GM12878 (cell line): ENCODE measurements at regions not wholly inside any gene's neighbourhood (a gene's known extent, or its start where the extent isn't known, plus 50 kb on each side); places are given as distances from the start of the nearest gene placed in this dataset.

Source experiments
- CHD1 ChIP-seq: IDR thresholded peaks from 2 replicates; pipeline ENCODE4 v1.6.1; 2012; ENCODE audit warnings: low read depth, low read length, improper control_type of control experiment
- EGR1 ChIP-seq, 2 experiments: IDR thresholded peaks; 1 replicate in 1 of 2; 2 replicates in 1 of 2; pipeline ENCODE4 v1.6.1; 2011 to 2012; ENCODE audit warnings: low read depth in 2 of 2, low read length in 2 of 2, borderline replicate concordance in 1 of 2, mild to moderate bottlenecking in 1 of 2, moderate library complexity in 1 of 2
- EZH2 ChIP-seq: IDR thresholded peaks from 2 replicates; pipeline ENCODE4 v1.6.1; 2012; ENCODE audit warnings: low read depth, mild to moderate bottlenecking, control low read depth, inconsistent platforms, low read length, borderline replicate concordance; ENCODE audit not compliant: control insufficient read depth
- NFIC ChIP-seq: IDR thresholded peaks from 2 replicates; pipeline ENCODE4 v1.6.1; 2012; ENCODE audit warnings: low read depth, mild to moderate bottlenecking, inconsistent platforms, low read length, moderate library complexity
- NRF1 ChIP-seq: conservative IDR thresholded peaks from 2 replicates; pipeline ENCODE4 v1.6.1; 2011; ENCODE audit warnings: mild to moderate bottlenecking, low read depth, low read length, improper control_type of control experiment
- POLR2AphosphoS5 ChIP-seq: IDR thresholded peaks from 2 replicates; pipeline ENCODE4 v1.6.1; 2011; ENCODE audit warnings: mild to moderate bottlenecking, low read length, inconsistent platforms
- RAD21 ChIP-seq: IDR thresholded peaks from 2 replicates; pipeline ENCODE4 v1.6.1; 2011; ENCODE audit warnings: mild to moderate bottlenecking, low read depth, low read length, moderate library complexity; ENCODE audit not compliant: insufficient read depth
- TAF1 ChIP-seq: IDR thresholded peaks from 2 replicates; pipeline ENCODE4 v1.6.1; 2011; ENCODE audit warnings: mild to moderate bottlenecking, low read depth, low read length, borderline replicate concordance
- USF2 ChIP-seq: IDR thresholded peaks from 2 replicates; pipeline ENCODE4 v1.6.1; 2011; ENCODE audit warnings: low read depth, low read length, improper control_type of control experiment, borderline replicate concordance
- TF ChIP-seq, protein P1 (sequence below): IDR thresholded peaks from 2 replicates; pipeline ENCODE4 v1.6.1; 2012; ENCODE audit warnings: low read length, inconsistent platforms
- TF ChIP-seq, protein P2 (sequence below), 3 experiments: IDR thresholded peaks in 2 of 3; conservative IDR thresholded peaks in 1 of 3; 2 replicates each; pipeline ENCODE4 v1.5.1; 2011; ENCODE audit warnings: low read depth in 3 of 3, low read length in 3 of 3, mild to moderate bottlenecking in 3 of 3, control low read depth in 2 of 3, moderate library complexity in 2 of 3, inconsistent platforms in 1 of 3, mixed read lengths in 1 of 3; ENCODE audit not compliant: control insufficient read depth in 2 of 3, insufficient read depth in 1 of 3; ENCODE audit errors: extremely low read depth in 1 of 3

DNA sequence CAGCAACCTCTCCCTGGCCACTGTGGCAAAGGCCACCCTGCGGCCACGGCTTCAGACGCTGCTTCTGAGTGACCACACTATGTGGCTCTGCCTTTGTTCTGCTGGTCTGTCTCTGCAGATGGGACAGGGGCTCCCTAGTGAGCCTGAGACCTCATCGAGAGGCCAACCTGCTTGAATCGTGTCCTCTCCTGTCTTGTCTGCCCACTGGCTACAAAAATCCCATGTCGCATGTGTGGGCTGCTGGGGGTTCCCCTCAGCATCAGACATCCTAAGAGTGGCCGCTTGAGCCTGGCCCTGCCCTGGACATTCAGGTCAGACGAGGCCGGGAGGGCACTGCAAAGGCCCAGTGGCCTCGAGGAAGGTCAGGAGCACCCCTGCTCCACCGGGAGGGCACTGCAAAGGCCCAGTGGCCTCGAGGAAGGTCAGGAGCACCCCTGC is 222.9 kb downstream of the DLL1 start:
- no peak for TF ChIP-seq POLR2AphosphoS5
- TF ChIP-seq, protein P1, sequence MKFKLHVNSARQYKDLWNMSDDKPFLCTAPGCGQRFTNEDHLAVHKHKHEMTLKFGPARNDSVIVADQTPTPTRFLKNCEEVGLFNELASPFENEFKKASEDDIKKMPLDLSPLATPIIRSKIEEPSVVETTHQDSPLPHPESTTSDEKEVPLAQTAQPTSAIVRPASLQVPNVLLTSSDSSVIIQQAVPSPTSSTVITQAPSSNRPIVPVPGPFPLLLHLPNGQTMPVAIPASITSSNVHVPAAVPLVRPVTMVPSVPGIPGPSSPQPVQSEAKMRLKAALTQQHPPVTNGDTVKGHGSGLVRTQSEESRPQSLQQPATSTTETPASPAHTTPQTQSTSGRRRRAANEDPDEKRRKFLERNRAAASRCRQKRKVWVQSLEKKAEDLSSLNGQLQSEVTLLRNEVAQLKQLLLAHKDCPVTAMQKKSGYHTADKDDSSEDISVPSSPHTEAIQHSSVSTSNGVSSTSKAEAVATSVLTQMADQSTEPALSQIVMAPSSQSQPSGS = no peak
- no peak for TF ChIP-seq TAF1
- TF ChIP-seq, protein P2, sequence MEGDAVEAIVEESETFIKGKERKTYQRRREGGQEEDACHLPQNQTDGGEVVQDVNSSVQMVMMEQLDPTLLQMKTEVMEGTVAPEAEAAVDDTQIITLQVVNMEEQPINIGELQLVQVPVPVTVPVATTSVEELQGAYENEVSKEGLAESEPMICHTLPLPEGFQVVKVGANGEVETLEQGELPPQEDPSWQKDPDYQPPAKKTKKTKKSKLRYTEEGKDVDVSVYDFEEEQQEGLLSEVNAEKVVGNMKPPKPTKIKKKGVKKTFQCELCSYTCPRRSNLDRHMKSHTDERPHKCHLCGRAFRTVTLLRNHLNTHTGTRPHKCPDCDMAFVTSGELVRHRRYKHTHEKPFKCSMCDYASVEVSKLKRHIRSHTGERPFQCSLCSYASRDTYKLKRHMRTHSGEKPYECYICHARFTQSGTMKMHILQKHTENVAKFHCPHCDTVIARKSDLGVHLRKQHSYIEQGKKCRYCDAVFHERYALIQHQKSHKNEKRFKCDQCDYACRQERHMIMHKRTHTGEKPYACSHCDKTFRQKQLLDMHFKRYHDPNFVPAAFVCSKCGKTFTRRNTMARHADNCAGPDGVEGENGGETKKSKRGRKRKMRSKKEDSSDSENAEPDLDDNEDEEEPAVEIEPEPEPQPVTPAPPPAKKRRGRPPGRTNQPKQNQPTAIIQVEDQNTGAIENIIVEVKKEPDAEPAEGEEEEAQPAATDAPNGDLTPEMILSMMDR (IDR thresholded peaks at IDR 0.05 in 2 of 3, conservative IDR thresholded peaks at IDR 0.05 in 1 of 3; ENCODE audit: control insufficient read depth in 2 of 3, extremely low read depth in 1 of 3, insufficient read depth in 1 of 3, low read depth in 3 of 3, low read length in 3 of 3) = no peak
- no peak for TF ChIP-seq NFIC
- TF ChIP-seq EGR1 (IDR thresholded peaks at IDR 0.05; ENCODE audit: borderline replicate concordance in 1 of 2, low read depth in 2 of 2, low read length in 2 of 2) = no peak
- no peak for TF ChIP-seq RAD21
- no peak for TF ChIP-seq NRF1
- no peak for TF ChIP-seq CHD1
- TF ChIP-seq EZH2 = no peak
- TF ChIP-seq USF2 = no peak
